Brain microvascular endothelial cell (primary cell): ENCODE measurements at regions not wholly inside any gene's neighbourhood (a gene's known extent, or its start where the extent isn't known, plus 50 kb on each side); places are given as distances from the start of the nearest gene placed in this dataset.
A peak's percentile ranks its signal among the peaks of the same experiment; 100 is the strongest.

Source experiments
- DNase-seq: peaks from one replicate; pipeline ENCODE4 v3.0.0-alpha.2; 2020
- H3K27ac ChIP-seq: fragments of 250-450 bp; sonication (Bioruptor Pico); 2 replicates; pipeline ENCODE4 v1.5.1; 2020; ENCODE audit warnings: mild to moderate bottlenecking, moderate library complexity
- H3K27me3 ChIP-seq: fragments of 250-450 bp; sonication (Bioruptor Pico); replicated peaks from 2 replicates; pipeline ENCODE4 v1.5.1; 2020; ENCODE audit warnings: mild to moderate bottlenecking
- H3K36me3 ChIP-seq: fragments of 250-450 bp; sonication (Bioruptor Pico); replicated peaks from 2 replicates; pipeline ENCODE4 v1.5.1; 2020; ENCODE audit warnings: mild to moderate bottlenecking
- H3K4me3 ChIP-seq: 2 replicates; pipeline ENCODE4 v1.5.1; 2011; ENCODE audit warnings: low read depth, mild to moderate bottlenecking, control low read depth, low read length, moderate library complexity
- CTCF ChIP-seq: IDR thresholded peaks from 2 replicates; pipeline ENCODE4 v1.5.1; 2011; ENCODE audit warnings: low read depth, mild to moderate bottlenecking, moderate library complexity, low read length, control low read depth, inconsistent platforms; ENCODE audit errors: missing control alignments
- in situ Hi-C: cut with HindIII; loops from 2 replicates; pipeline ENCODE4 v1.10.0; 2017; ENCODE audit warnings: low sequenced_read_pairs, low pct_ligation_motif_present

DNA sequence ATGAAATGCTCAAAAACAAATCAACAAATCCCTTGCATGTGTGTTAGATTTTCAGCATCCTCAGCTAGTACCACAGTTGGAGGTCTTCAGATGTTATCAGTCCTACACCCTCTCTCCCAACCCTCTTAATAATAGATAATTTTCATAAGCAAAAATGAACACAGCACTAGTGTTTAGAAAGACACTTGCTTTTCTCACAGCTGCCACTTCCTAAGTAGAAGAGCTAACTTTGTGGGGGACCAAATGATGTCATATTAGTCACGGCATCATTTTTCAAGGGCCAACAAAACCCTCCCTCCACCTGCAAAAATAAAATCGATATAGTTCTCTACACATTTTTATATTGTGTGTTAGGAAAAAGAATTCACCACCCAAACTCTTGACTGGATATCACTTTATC is 163.5 kb upstream of the GYPA start:
- in situ Hi-C loops = no loop called here

GRCh38 chr4:144310535-144310934 is 170.0 kb upstream of the GYPA start:
- no peak for TF ChIP-seq CTCF
- no peaks in the 10 kb centered on the region for H3K27me3 ChIP-seq
- in situ Hi-C loops = no loop called here
- H3K27ac ChIP-seq = no peak overlapping the region
- H3K36me3 ChIP-seq = no peaks in the 10 kb centered on the region
- DNase-seq = no peak
- H3K4me3 ChIP-seq = no peak overlapping the region

More for the DNA sequence above, 163.5 kb upstream of the GYPA start:
- no peak for TF ChIP-seq CTCF
- DNase-seq = no peak
- H3K27me3 ChIP-seq = no peaks in the 10 kb centered on the region
- H3K36me3 ChIP-seq = no peaks in the 10 kb centered on the region
- no peak overlapping the region for H3K27ac ChIP-seq
- H3K4me3 ChIP-seq = no peak overlapping the region

GRCh38 chr4:144313370-144313769 is 172.9 kb upstream of the GYPA start:
- H3K4me3 ChIP-seq = no peak overlapping the region
- in situ Hi-C loops = no loop called here

DNA sequence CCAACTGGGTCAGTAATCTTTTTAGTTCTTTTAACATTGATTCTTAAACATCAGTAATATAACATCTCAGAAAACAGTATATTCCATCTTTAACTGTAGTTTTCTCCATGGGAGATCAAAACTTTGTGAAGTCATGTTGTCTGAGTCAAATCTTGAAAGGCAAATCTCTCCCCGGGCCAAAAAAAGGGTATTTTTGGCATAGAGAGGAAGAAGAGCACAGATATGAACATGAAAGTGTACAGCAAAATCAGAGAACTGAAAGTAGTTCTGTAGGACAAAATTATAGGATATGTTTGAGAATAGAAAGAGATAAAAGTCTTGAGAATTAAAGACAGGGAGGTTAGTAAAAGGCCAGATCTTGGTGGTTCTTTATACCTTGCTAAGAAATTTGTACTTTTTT is 176.4 kb upstream of the GYPA start:
- H3K27me3 ChIP-seq = no peaks in the 10 kb centered on the region
- no peak overlapping the region for H3K27ac ChIP-seq
- H3K36me3 ChIP-seq = no peaks in the 10 kb centered on the region
- no peak for DNase-seq
- in situ Hi-C loops = no loop called here
- H3K4me3 ChIP-seq = no peak overlapping the region
- TF ChIP-seq CTCF = no peak

More at GRCh38 chr4:144313370-144313769, 172.9 kb upstream of the GYPA start:
- Histone ChIP-seq H3K27me3 (no peaks in the 10 kb centered on the region), H3K27ac (no peak overlapping the region), H3K36me3 (no peaks in the 10 kb centered on the region)
- TF ChIP-seq CTCF = no peak
- no peak for DNase-seq

- H3K27ac ChIP-seq = no peak overlapping the region
- in situ Hi-C loops = no loop called here
- no peak overlapping the region for H3K4me3 ChIP-seq
- H3K36me3 ChIP-seq = no peaks in the 10 kb centered on the region
- no peaks in the 10 kb centered on the region for H3K27me3 ChIP-seq
- no peak for DNase-seq
- peak; percentile 6 for TF ChIP-seq CTCF
These were observed 178.3 kb upstream of the GYPA start for GRCh38 chr4:144318797-144319196.

DNA sequence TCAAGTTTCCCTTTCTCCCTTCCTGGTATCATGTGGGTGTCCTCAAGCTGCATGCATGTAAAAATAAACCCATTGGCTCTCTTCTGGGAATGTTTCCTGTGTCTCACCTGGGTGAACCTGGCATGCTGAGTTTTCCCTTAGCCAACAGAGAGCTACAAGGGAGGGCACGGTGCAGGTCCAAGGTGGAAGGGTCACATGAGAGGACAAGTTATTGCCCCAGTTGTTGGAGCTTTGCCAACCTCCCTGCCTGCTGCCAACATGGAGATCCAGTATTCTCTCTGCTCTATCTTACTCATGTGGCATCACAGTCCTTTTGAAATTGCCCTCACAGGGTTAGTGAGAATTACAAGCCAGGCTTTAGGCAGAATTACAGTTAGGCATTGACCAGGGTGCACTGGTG is 196.1 kb upstream of the GYPA start:
- no peak for DNase-seq
- in situ Hi-C loops = no loop called here
- no peaks in the 10 kb centered on the region for H3K36me3 ChIP-seq
- no peaks in the 10 kb centered on the region for H3K27me3 ChIP-seq
- no peak overlapping the region for H3K27ac ChIP-seq
- TF ChIP-seq CTCF = no peak
- H3K4me3 ChIP-seq = no peak overlapping the region
